ENCODE measurements at regions not wholly inside any gene's neighbourhood (a gene's known extent, or its start where the extent isn't known, plus 50 kb on each side); places are given as distances from the start of the nearest gene placed in this dataset.

- DNase-seq, result no peak
Observed at GRCh38 chr18:64519201-64519600, 370.3 kb upstream of the LINC00305 start.

GRCh38 chr18:64518191-64518590, 369.3 kb upstream of the LINC00305 start:
- no peak for DNase-seq

- no peak for DNase-seq
Observed at GRCh38 chr18:64513401-64513800, 364.5 kb upstream of the LINC00305 start.

GRCh38 chr18:64490207-64490606, 341.3 kb upstream of the LINC00305 start:
- DNase-seq, result no peak

- no peak for DNase-seq
Observed at GRCh38 chr18:64488698-64489097, 339.8 kb upstream of the LINC00305 start.

GRCh38 chr18:64474773-64475172, 325.9 kb upstream of the LINC00305 start:
- no peak for DNase-seq

- DNase-seq, result no peak
Observed at GRCh38 chr18:64474255-64474654, 325.4 kb upstream of the LINC00305 start.

- DNase-seq, result no peak
Observed at GRCh38 chr18:64449434-64449833, 300.5 kb upstream of the LINC00305 start.

- no peak for DNase-seq
Observed at GRCh38 chr18:64444819-64445218, 295.9 kb upstream of the LINC00305 start.

- no peak for DNase-seq
Observed at GRCh38 chr18:64438178-64438577, 289.3 kb upstream of the LINC00305 start.

GRCh38 chr18:64436111-64436510, 287.2 kb upstream of the LINC00305 start:
- DNase-seq, result no peak

- no peak for DNase-seq
Observed at GRCh38 chr18:64419156-64419555, 270.3 kb upstream of the LINC00305 start.

- DNase-seq, result no peak
Observed at GRCh38 chr18:64416990-64417389, 268.1 kb upstream of the LINC00305 start.

- DNase-seq, result no peak
Observed at GRCh38 chr18:64415218-64415617, 266.3 kb upstream of the LINC00305 start.

- DNase-seq, result no peak
Observed at GRCh38 chr18:64410685-64411084, 261.8 kb upstream of the LINC00305 start.

- DNase-seq, result no peak
Observed at GRCh38 chr18:64409511-64409910, 260.6 kb upstream of the LINC00305 start.

- DNase-seq, result no peak
Observed at GRCh38 chr18:64407606-64408005, 258.7 kb upstream of the LINC00305 start.

- no peak for DNase-seq
Observed at GRCh38 chr18:64405161-64405560, 256.3 kb upstream of the LINC00305 start.

GRCh38 chr18:64403784-64404503, 255.1 kb upstream of the LINC00305 start:
- no peak for DNase-seq

GRCh38 chr18:64402636-64403035, 253.7 kb upstream of the LINC00305 start:
- no peak for DNase-seq

- no peak for DNase-seq
Observed at GRCh38 chr18:64401268-64402060, 252.6 kb upstream of the LINC00305 start.

- DNase-seq, result no peak
Observed at GRCh38 chr18:64399566-64399965, 250.7 kb upstream of the LINC00305 start.

GRCh38 chr18:64398320-64398719, 249.4 kb upstream of the LINC00305 start:
- DNase-seq, result no peak

GRCh38 chr18:64392202-64392601, 243.3 kb upstream of the LINC00305 start:
- no peak for DNase-seq
